ENCODE measurements at regions not wholly inside any gene's neighbourhood (a gene's known extent, or its start where the extent isn't known, plus 50 kb on each side); places are given as distances from the start of the nearest gene placed in this dataset.

DNA sequence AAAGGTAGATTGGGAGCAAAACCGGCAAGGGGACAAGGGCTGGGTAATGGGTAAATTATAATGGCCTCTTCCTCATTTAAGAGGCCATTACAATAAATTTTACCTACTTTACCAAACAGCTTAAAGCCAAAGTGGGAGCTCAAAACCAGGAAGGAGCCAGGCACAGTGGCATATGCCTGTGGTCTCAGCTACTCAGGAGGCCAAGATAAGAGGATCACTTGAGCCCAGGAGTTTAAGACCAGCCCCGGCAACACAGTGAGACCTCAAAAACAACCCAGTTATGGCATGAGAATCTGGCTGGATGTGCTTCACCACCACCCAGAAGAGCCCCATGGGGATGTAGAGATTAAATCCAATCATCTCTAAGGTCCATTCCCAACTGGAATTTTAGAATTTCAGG is 52.9 kb upstream of the TAF8 start (continued):
- TF ChIP-seq, protein P1, sequence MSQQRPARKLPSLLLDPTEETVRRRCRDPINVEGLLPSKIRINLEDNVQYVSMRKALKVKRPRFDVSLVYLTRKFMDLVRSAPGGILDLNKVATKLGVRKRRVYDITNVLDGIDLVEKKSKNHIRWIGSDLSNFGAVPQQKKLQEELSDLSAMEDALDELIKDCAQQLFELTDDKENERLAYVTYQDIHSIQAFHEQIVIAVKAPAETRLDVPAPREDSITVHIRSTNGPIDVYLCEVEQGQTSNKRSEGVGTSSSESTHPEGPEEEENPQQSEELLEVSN (IDR thresholded peaks at IDR 0.05) = no peak
- TF ChIP-seq SAP30 (IDR thresholded peaks at IDR 0.05; ENCODE audit: insufficient read depth, insufficient replicate concordance, low read length) = no peak
- no peak for TF ChIP-seq POLR2A (IDR thresholded peaks at IDR 0.05; ENCODE audit: control extremely low read depth in 1 of 2, low read depth in 2 of 2, low read length in 2 of 2)
